ENCODE measurements at regions not wholly inside any gene's neighbourhood (a gene's known extent, or its start where the extent isn't known, plus 50 kb on each side); places are given as distances from the start of the nearest gene placed in this dataset.

GRCh38 chr14:76974365-76974764 is 54.1 kb downstream of the IRF2BPL start:
- no peak for DNase-seq

- no peak for DNase-seq
These were observed 57.0 kb downstream of the IRF2BPL start for GRCh38 chr14:76971549-76971948.

- peak; percentile 82 for DNase-seq
These were observed 59.9 kb downstream of the IRF2BPL start for GRCh38 chr14:76968621-76969063.

GRCh38 chr14:76967788-76968187 is 60.7 kb downstream of the IRF2BPL start:
- no peak for DNase-seq

- DNase-seq: no peak
These were observed 63.3 kb downstream of the IRF2BPL start for GRCh38 chr14:76965232-76965631.

GRCh38 chr14:76964695-76965094 is 63.8 kb downstream of the IRF2BPL start:
- DNase-seq: no peak

GRCh38 chr14:76963372-76963771 is 65.1 kb downstream of the IRF2BPL start:
- no peak for DNase-seq

- no peak for DNase-seq
These were observed 66.2 kb downstream of the IRF2BPL start for GRCh38 chr14:76962303-76962660.

- DNase-seq: peak; percentile 48
These were observed 66.7 kb downstream of the IRF2BPL start for GRCh38 chr14:76961631-76962302.

- no peak for DNase-seq
These were observed 69.4 kb downstream of the IRF2BPL start for GRCh38 chr14:76958980-76959710.

- DNase-seq: peak; percentile 43
These were observed 70.2 kb downstream of the IRF2BPL start for GRCh38 chr14:76958020-76958979.

GRCh38 chr14:76957224-76957891 is 71.2 kb downstream of the IRF2BPL start:
- DNase-seq: no peak

GRCh38 chr14:76956316-76957090 is 72.0 kb downstream of the IRF2BPL start:
- DNase-seq: peak; percentile 95

GRCh38 chr14:76955575-76956315 is 72.8 kb downstream of the IRF2BPL start:
- DNase-seq: peak; percentile 60

GRCh38 chr14:76954394-76955190 is 73.9 kb downstream of the IRF2BPL start:
- DNase-seq: no peak

GRCh38 chr14:76953311-76953945 is 75.1 kb downstream of the IRF2BPL start:
- peak; percentile 43 for DNase-seq

- DNase-seq: no peak
These were observed 77.3 kb downstream of the IRF2BPL start for GRCh38 chr14:76951166-76951565.

GRCh38 chr14:76950055-76951020 is 78.2 kb downstream of the IRF2BPL start:
- no peak for DNase-seq

- no peak for DNase-seq
These were observed 79.5 kb downstream of the IRF2BPL start for GRCh38 chr14:76948976-76949375.

Data from DMS153 (cell line).